ENCODE measurements at regions not wholly inside any gene's neighbourhood (a gene's known extent, or its start where the extent isn't known, plus 50 kb on each side); places are given as distances from the start of the nearest gene placed in this dataset.

DNA sequence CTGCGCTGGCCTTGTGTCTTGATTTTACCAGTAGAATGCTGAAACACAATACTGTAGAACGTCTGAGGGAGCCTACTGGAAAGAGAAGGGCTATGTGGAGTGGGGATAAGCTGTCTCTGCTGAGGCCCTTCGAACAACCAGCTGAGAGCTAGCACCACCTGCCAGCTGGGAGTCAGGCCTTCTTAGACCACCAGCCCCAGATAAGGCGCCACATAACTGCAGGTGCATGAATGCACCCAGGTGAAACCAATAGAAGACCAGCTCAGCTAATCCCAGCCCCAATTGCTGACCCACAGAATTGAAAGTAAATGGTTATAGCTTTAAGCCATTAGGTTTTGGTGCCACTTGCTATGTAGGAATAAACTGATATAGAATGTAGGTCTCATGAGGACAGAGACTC lies 438.4 kb downstream of the ADRA2A start:
- H2AFZ ChIP-seq = no peak overlapping the region
- DNase-seq = no peak
- no peak overlapping the region for H3K4me2 ChIP-seq
- ChIA-PET CTCF (no interaction called here), POLR2A (ENCODE audit: unreplicated experiment) (no interaction called here)
- H3K9me2 ChIP-seq (ENCODE audit: insufficient read depth) = no peaks in the 10 kb centered on the region
- no peaks in the 10 kb centered on the region for H3K27me3 ChIP-seq (ENCODE audit: insufficient read depth, low read depth)
- no peak overlapping the region for H3K27ac ChIP-seq
- no peaks in the 10 kb centered on the region for H3K4me1 ChIP-seq (replicated peaks; ENCODE audit: insufficient read depth)
- no TSS peak for BruUV-seq (replicated peaks)
- H3K36me3 ChIP-seq (ENCODE audit: low read depth) = no peaks in the 10 kb centered on the region
- intact Hi-C loops (cut with micrococcal nuclease; ENCODE audit: unreplicated experiment) = no loop called here
- no peaks in the 10 kb centered on the region for H3K79me2 ChIP-seq (ENCODE audit: low read depth)
- TF ChIP-seq EZH2 (IDR thresholded peaks at IDR 0.05; ENCODE audit: low read depth) (no peak), CTCF (conservative IDR thresholded peaks at IDR 0.05) (no peak)
- H3K4me3 ChIP-seq = no peak overlapping the region
- H3K9me3 ChIP-seq (ENCODE audit: insufficient read depth, low read depth) = no peaks in the 10 kb centered on the region
- no peaks in the 10 kb centered on the region for H4K20me1 ChIP-seq (ENCODE audit: insufficient read depth)
- no peaks in the 10 kb centered on the region for H3F3A ChIP-seq (ENCODE audit: insufficient read depth, low read depth)

DNA sequence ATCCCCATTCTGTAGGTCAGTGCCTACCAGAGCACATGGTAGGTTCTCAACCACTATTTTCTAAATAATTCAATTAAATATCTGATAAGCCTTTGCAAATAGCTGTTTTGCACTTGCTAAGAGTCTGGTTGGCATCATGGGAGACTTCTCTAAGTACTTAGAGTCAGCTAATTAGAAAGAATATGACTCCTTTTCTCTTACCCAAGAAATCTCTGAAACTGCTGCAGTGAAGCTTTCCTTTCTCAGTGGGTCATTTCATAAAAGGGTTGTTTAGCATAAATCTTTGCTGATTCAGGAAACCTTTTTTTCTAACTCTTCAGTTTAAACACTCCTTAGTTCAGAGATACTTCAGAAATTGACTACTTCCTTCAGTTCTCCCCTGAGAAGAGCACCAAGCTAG lies 438.9 kb downstream of the ADRA2A start:
- ChIA-PET POLR2A (ENCODE audit: unreplicated experiment) (no interaction called here), CTCF (no interaction called here)
- Histone ChIP-seq H3K79me2 (ENCODE audit: low read depth) (no peaks in the 10 kb centered on the region), H3K4me1 (replicated peaks; ENCODE audit: insufficient read depth) (no peaks in the 10 kb centered on the region), H3K36me3 (ENCODE audit: low read depth) (no peaks in the 10 kb centered on the region), H3K27ac (no peak overlapping the region), H3K27me3 (ENCODE audit: insufficient read depth, low read depth) (no peaks in the 10 kb centered on the region), H3K9me3 (ENCODE audit: insufficient read depth, low read depth) (no peaks in the 10 kb centered on the region), H3K9me2 (ENCODE audit: insufficient read depth) (no peaks in the 10 kb centered on the region), H4K20me1 (ENCODE audit: insufficient read depth) (no peaks in the 10 kb centered on the region), H3K4me3 (no peak overlapping the region), H3F3A (ENCODE audit: insufficient read depth, low read depth) (no peaks in the 10 kb centered on the region), H2AFZ (no peak overlapping the region), H3K4me2 (no peak overlapping the region)
- TF ChIP-seq CTCF (conservative IDR thresholded peaks at IDR 0.05) (no peak), EZH2 (IDR thresholded peaks at IDR 0.05; ENCODE audit: low read depth) (no peak)
- intact Hi-C loops (cut with micrococcal nuclease; ENCODE audit: unreplicated experiment) = no loop called here
- BruUV-seq (replicated peaks) = no TSS peak
- no peak for DNase-seq

- H3K4me3 ChIP-seq = no peak overlapping the region
- TF ChIP-seq EZH2 (IDR thresholded peaks at IDR 0.05; ENCODE audit: low read depth) (no peak), CTCF (conservative IDR thresholded peaks at IDR 0.05) (no peak)
- H3K4me2 ChIP-seq = no peak overlapping the region
- no peak for DNase-seq
- no peaks in the 10 kb centered on the region for H3K79me2 ChIP-seq (ENCODE audit: low read depth)
- H3F3A ChIP-seq (ENCODE audit: insufficient read depth, low read depth) = no peaks in the 10 kb centered on the region
- no peaks in the 10 kb centered on the region for H3K9me3 ChIP-seq (ENCODE audit: insufficient read depth, low read depth)
- no peaks in the 10 kb centered on the region for H3K36me3 ChIP-seq (ENCODE audit: low read depth)
- H2AFZ ChIP-seq = no peak overlapping the region
- no peaks in the 10 kb centered on the region for H3K9me2 ChIP-seq (ENCODE audit: insufficient read depth)
- no peaks in the 10 kb centered on the region for H3K27me3 ChIP-seq (ENCODE audit: insufficient read depth, low read depth)
- H3K4me1 ChIP-seq (replicated peaks; ENCODE audit: insufficient read depth) = no peaks in the 10 kb centered on the region
- ChIA-PET POLR2A (ENCODE audit: unreplicated experiment) (no interaction called here), CTCF (no interaction called here)
- intact Hi-C loops (cut with micrococcal nuclease; ENCODE audit: unreplicated experiment) = no loop called here
- BruUV-seq (replicated peaks) = no TSS peak
- no peaks in the 10 kb centered on the region for H4K20me1 ChIP-seq (ENCODE audit: insufficient read depth)
- no peak overlapping the region for H3K27ac ChIP-seq
Observed at GRCh38 chr10:111516144-111516543, 439.3 kb downstream of the ADRA2A start.
